ENCODE measurements at regions not wholly inside any gene's neighbourhood (a gene's known extent, or its start where the extent isn't known, plus 50 kb on each side); places are given as distances from the start of the nearest gene placed in this dataset.

- TF ChIP-seq TAF1 (IDR thresholded peaks at IDR 0.05; ENCODE audit: borderline replicate concordance, low read depth, low read length) (no peak), POLR2A (IDR thresholded peaks at IDR 0.05; ENCODE audit: low read depth, low read length) (no peak), POLR2AphosphoS5 (IDR thresholded peaks at IDR 0.05; ENCODE audit: low read depth, low read length) (no peak)
These were observed 83.9 kb upstream of the MS4A8 start for GRCh38 chr11:60615497-60615896.
